Stimulated activated naive B cell treated with anti-CD40 and anti-IgM and Interleukin-4, amounts not matched to agents 10 μg/mL and 1 μg/mL and 100 μg/mL, for 72 hours (primary cell): ENCODE measurements at regions not wholly inside any gene's neighbourhood (a gene's known extent, or its start where the extent isn't known, plus 50 kb on each side); places are given as distances from the start of the nearest gene placed in this dataset.

Experiments
- ATAC-seq, 2 donors: fragments of 150-1000 bp; cut with Tn5 transposase; replicated peaks; 2 replicates each; pipeline ENCODE4 v1.10.0; 2021; ENCODE audit warnings: moderate library complexity in 1 of 2
- DNase-seq: peaks from one replicate; pipeline ENCODE4 v3.0.0; 2021
- H3K27ac Mint-ChIP-seq: one replicate; pipeline ENCODE4 v1.8.0; 2022; ENCODE audit warnings: mild to moderate bottlenecking, mixed read lengths
- H3K27me3 Mint-ChIP-seq, 2 donors: one replicate each; pipeline ENCODE4 v1.8.0; 2022; ENCODE audit warnings: mixed read lengths in 2 of 2
- H3K36me3 Mint-ChIP-seq, 2 donors: one replicate each; pipeline ENCODE4 v1.8.0; 2022; ENCODE audit warnings: mixed read lengths in 2 of 2, mild to moderate bottlenecking in 1 of 2
- H3K4me1 Mint-ChIP-seq, 2 donors: one replicate each; pipeline ENCODE4 v1.8.0; 2022; ENCODE audit warnings: mixed read lengths in 2 of 2, mild to moderate bottlenecking in 1 of 2
- H3K4me3 Mint-ChIP-seq, 2 donors: one replicate each; pipeline ENCODE4 v1.8.0; 2022; ENCODE audit warnings: mild to moderate bottlenecking in 2 of 2, mixed read lengths in 2 of 2, moderate library complexity in 1 of 2
- H3K9me3 Mint-ChIP-seq, 2 donors: one replicate each; pipeline ENCODE4 v1.8.0; 2022; ENCODE audit warnings: mixed read lengths in 2 of 2, mild to moderate bottlenecking in 1 of 2

DNA sequence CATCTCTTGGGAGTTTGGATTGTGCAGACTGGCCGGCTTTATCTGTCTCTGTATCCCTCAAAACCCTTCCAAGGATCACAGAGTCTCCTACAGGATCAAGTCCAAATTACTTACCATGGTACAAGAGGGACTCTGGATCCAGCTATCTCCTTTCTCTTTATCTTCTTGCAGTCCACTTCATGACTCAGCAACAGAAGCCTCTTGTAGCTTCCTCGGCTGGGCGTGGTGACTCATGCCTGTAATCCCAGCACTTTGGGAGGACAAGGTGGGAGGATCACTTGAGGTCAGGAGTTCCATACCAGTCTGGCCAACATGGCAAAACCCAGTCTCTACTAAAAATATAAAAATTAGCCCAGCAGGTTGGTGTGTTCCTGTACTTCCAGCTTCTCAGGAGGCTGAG, 189.7 kb downstream of the BCAT1 start:
- DNase-seq (no peak), ATAC-seq (no peak)
- Mint-ChIP-seq H3K4me3 (no peak overlapping the region), H3K27ac (no peak overlapping the region), H3K36me3 (no peaks in the 10 kb centered on the region), H3K9me3 (no peaks in the 10 kb centered on the region), H3K4me1 (peaks cover 5 to 9% of the 10 kb centered on the region in 2 donors), H3K27me3 (peaks cover 0 to 4% of the 10 kb centered on the region in 2 donors)

- Mint-ChIP-seq H3K9me3 (no peaks in the 10 kb centered on the region), H3K27ac (no peak overlapping the region), H3K4me1 (peaks cover 11 to 27% of the 10 kb centered on the region in 2 donors), H3K36me3 (no peaks in the 10 kb centered on the region), H3K4me3 (no peak overlapping the region), H3K27me3 (peaks cover 4 to 8% of the 10 kb centered on the region in 2 donors)
- no peak for ATAC-seq
- DNase-seq = no peak
These were observed 192.3 kb downstream of the BCAT1 start for GRCh38 chr12:24756479-24757024.

DNA sequence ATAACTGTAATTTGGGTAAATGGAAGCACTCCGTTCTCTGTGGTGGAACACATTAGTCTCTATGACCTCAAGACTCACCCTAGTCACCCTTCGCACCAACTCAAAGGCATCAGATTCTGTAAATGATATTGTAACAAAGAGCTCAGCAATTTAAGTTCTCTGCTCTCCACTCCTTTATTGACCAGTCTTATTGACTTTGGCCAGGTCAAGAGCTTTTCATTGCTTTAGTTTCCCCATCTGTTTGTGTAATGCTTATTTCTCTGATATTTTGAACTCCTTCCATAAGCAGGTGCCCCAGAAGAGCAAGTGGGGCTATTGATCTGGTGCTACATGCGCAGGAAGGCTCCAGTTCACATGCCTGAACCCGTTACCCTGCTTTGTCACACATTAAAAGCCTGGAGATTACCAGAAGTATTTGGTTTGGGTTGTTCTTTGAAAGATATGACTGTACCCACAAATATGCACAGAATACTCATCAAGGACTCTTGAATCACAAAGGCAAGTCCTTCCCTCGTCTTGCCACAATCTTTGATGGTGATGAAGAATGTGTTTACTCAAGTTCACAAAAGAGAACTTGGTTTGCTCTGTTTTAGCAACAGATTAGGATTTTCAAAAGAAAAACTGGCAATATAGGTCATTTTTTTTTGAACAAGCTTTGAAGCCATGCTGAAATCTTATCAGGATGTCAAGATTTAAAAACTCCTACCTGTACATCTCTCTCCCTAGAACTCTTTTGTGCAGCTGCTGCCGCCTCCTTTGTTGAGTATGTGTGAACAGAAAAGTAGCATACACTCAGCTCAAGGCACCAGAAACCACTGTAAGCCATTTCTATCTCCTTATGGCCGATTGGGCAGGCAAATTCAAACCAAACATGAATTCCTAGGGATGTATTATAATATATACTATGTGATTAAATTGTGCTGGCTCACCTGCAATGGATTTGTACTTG, 193.9 kb downstream of the BCAT1 start:
- ATAC-seq = no peak

GRCh38 chr12:24752763-24753462, 196.0 kb downstream of the BCAT1 start:
- Mint-ChIP-seq H3K4me1 (peaks cover 19 to 41% of the 10 kb centered on the region in 2 donors), H3K27ac (no peak overlapping the region), H3K9me3 (no peaks in the 10 kb centered on the region), H3K4me3 (no peak overlapping the region), H3K27me3 (peaks cover 4 to 8% of the 10 kb centered on the region in 2 donors), H3K36me3 (no peaks in the 10 kb centered on the region)
- DNase-seq = no peak
- no peak for ATAC-seq

More for the DNA sequence above, 193.9 kb downstream of the BCAT1 start:
- H3K4me3 Mint-ChIP-seq = no peak overlapping the region
- no peaks in the 10 kb centered on the region for H3K9me3 Mint-ChIP-seq
- no peak overlapping the region for H3K27ac Mint-ChIP-seq
- DNase-seq = no peak
- H3K36me3 Mint-ChIP-seq = no peaks in the 10 kb centered on the region
- H3K27me3 Mint-ChIP-seq = peaks cover 4 to 8% of the 10 kb centered on the region in 2 donors
- peaks cover 19 to 41% of the 10 kb centered on the region in 2 donors for H3K4me1 Mint-ChIP-seq

- Mint-ChIP-seq H3K4me3 (no peak overlapping the region), H3K9me3 (no peaks in the 10 kb centered on the region), H3K36me3 (no peaks in the 10 kb centered on the region), H3K27me3 (peaks cover 4 to 8% of the 10 kb centered on the region in 2 donors), H3K27ac (no peak overlapping the region), H3K4me1 (peaks cover 19 to 41% of the 10 kb centered on the region in 2 donors)
- ATAC-seq (peak; percentile 27 to 42), DNase-seq (no peak)
These were observed 197.7 kb downstream of the BCAT1 start for GRCh38 chr12:24751181-24751580.

- no peak for ATAC-seq
- H3K27ac Mint-ChIP-seq = no peak overlapping the region
- H3K4me1 Mint-ChIP-seq = peaks cover 19 to 41% of the 10 kb centered on the region in 2 donors
- no peaks in the 10 kb centered on the region for H3K9me3 Mint-ChIP-seq
- peaks cover 0 to 8% of the 10 kb centered on the region in 2 donors for H3K27me3 Mint-ChIP-seq
- no peaks in the 10 kb centered on the region for H3K36me3 Mint-ChIP-seq
- H3K4me3 Mint-ChIP-seq = no peak overlapping the region
- DNase-seq = no peak
These were observed 198.6 kb downstream of the BCAT1 start for GRCh38 chr12:24750263-24750662.

- ATAC-seq (no peak), DNase-seq (no peak)
- no peaks in the 10 kb centered on the region for H3K36me3 Mint-ChIP-seq
- H3K27me3 Mint-ChIP-seq = peaks cover 0 to 8% of the 10 kb centered on the region in 2 donors
- H3K4me3 Mint-ChIP-seq = no peak overlapping the region
- no peaks in the 10 kb centered on the region for H3K9me3 Mint-ChIP-seq
- H3K27ac Mint-ChIP-seq = no peak overlapping the region
- H3K4me1 Mint-ChIP-seq = peaks cover 14 to 35% of the 10 kb centered on the region in 2 donors
These were observed 199.7 kb downstream of the BCAT1 start for GRCh38 chr12:24749171-24749570.

DNA sequence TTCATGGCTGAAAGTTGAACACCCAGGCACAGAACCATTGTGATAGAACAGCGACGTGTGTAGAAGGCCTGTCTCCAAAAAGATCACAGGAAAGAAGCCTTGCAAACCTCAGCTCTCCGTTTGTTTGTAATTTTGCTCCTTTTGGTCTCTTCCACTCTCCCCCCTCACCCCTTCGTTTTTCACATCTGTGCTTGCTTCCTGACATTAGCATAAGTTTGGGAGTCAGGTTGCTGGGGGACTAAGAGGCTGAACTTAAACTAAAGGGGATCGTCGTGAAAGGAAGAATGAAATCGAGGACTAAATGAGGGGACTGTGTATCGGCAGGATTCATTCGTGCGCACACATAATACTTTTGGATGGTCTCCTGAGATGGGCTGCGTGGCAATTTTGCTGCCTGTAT, 200.6 kb downstream of the BCAT1 start:
- Mint-ChIP-seq H3K9me3 (no peaks in the 10 kb centered on the region), H3K4me3 (no peak overlapping the region)

GRCh38 chr12:24746864-24747263, 202.0 kb downstream of the BCAT1 start:
- H3K4me1 Mint-ChIP-seq = peaks cover 20 to 40% of the 10 kb centered on the region in 2 donors
- no peaks in the 10 kb centered on the region for H3K27me3 Mint-ChIP-seq
- no peak overlapping the region for H3K4me3 Mint-ChIP-seq
- DNase-seq (no peak), ATAC-seq (no peak)
- H3K36me3 Mint-ChIP-seq = no peaks in the 10 kb centered on the region
- no peak overlapping the region for H3K27ac Mint-ChIP-seq
- H3K9me3 Mint-ChIP-seq = no peaks in the 10 kb centered on the region

More for the DNA sequence above, 200.6 kb downstream of the BCAT1 start:
- ATAC-seq (no peak), DNase-seq (no peak)
- H3K36me3 Mint-ChIP-seq = no peaks in the 10 kb centered on the region
- H3K4me1 Mint-ChIP-seq = peaks cover 13 to 37% of the 10 kb centered on the region in 2 donors
- peaks cover 0 to 8% of the 10 kb centered on the region in 2 donors for H3K27me3 Mint-ChIP-seq
- H3K27ac Mint-ChIP-seq = no peak overlapping the region

DNA sequence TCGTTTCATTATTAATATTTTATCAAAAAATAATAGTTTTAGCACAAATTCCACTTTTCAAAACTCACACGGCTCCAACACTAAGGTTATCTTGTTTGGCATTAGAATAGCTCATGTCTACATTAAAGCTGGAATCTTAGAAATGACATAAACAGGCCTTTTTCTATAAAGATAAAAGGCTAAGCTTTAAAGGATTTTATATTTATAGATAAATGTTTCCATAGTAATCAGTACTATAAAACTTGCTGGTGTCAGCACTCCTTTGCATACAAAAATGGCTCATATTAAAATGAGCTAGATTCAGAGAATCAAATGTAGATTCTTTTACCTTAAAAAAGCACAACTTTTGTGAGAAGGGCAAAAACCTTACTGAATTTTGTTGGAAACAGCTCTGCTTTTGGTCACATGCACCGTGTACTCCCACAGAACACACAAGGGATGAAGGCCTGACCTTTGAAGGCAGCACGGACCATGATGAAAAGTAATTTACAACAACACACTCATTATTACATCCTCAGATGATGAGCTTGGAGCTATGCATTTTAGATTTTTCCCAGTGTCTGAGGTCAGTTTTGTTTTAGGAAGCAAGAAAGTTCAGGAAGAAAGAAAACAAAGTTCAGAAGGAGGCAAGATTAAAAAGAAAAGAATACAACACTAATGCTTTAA, 202.8 kb downstream of the BCAT1 start:
- no peak for DNase-seq
- H3K4me1 Mint-ChIP-seq = peaks cover 18 to 40% of the 10 kb centered on the region in 2 donors

DNA sequence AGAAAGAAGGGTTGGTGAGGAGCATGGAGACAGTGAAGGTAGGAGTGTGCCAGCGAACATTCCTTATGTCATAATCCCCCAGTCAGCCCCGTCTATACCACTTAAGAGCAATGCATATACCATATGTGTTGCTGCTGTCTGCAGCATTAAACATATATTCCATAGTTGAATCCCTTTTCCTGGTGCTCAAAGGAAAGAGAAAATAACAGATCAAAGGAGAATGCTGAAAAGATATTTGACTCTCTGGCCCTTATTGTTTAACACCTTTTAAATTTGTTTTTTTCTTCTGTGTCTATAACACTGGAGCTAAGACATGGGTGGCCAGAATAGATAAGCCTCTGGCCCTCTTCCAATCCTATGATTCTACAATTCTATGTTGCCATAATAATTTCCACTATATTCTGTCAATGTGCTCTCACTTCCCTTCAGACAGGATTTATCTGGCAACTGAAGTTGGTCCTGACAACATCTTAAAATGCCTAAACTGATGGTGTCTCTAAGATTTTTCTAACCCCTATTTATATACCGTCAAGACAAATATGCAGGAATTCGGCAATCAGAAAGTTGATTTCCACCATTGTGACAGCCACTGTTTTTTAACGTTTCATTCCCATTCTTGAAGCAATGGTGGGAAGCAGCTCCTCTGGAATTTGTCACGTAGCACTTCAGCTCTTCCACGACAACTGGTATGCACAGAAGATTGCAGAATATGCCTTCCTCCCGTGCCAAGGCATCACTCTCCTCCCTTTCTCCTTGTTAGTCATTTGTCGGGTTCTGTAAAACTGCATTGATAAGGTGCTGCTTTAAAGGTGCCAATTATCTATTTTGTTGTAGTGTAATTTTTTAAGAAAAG, 204.7 kb downstream of the BCAT1 start:
- Mint-ChIP-seq H3K4me3 (no peak overlapping the region), H3K27ac (no peak overlapping the region), H3K9me3 (no peaks in the 10 kb centered on the region), H3K36me3 (peaks cover 0 to 2% of the 10 kb centered on the region in 2 donors), H3K27me3 (no peaks in the 10 kb centered on the region), H3K4me1 (peaks cover 18 to 41% of the 10 kb centered on the region in 2 donors)
- ATAC-seq = no peak
- no peak for DNase-seq

More for the DNA sequence above, 202.8 kb downstream of the BCAT1 start:
- Mint-ChIP-seq H3K36me3 (peaks cover 0 to under 1% of the 10 kb centered on the region in 2 donors), H3K27ac (no peak overlapping the region), H3K27me3 (no peaks in the 10 kb centered on the region), H3K4me3 (no peak overlapping the region), H3K9me3 (no peaks in the 10 kb centered on the region)
- no peak for ATAC-seq

DNA sequence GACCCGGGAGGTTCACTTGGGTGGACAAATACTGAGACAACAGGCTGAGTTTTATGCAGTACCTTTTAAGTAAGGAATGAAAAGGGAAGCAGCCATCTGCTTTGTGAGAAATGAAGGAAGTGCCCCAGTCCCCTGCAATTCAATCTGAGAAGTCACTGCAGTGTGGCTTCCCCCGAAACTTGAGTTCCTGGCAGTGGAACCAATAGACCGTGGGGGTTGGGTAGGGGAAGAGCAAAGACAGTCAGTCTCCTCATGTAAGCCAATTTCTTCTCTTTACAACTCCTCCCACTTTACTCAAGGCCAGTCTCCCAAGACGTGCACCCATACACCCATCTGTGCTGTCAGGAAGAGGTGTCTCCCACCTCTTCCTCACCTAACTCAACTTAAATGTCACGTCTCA, 206.5 kb downstream of the BCAT1 start:
- peaks cover 0 to 2% of the 10 kb centered on the region in 2 donors for H3K36me3 Mint-ChIP-seq
- ATAC-seq (peak; percentile 95 to 99), DNase-seq (peak; percentile 76)
- H3K4me3 Mint-ChIP-seq = peak overlapping the region in 1 of 2 donors; percentile 10
- H3K27me3 Mint-ChIP-seq = no peaks in the 10 kb centered on the region
- peak overlapping the region; percentile 68 for H3K27ac Mint-ChIP-seq
- peaks cover 24 to 47% of the 10 kb centered on the region in 2 donors for H3K4me1 Mint-ChIP-seq
- no peaks in the 10 kb centered on the region for H3K9me3 Mint-ChIP-seq

- no peaks in the 10 kb centered on the region for H3K9me3 Mint-ChIP-seq
- DNase-seq (peak; percentile 13), ATAC-seq (peak; percentile 45 to 66)
- H3K27ac Mint-ChIP-seq = peak overlapping the region; percentile 31
- H3K4me1 Mint-ChIP-seq = peaks cover 28 to 59% of the 10 kb centered on the region in 2 donors
- no peaks in the 10 kb centered on the region for H3K27me3 Mint-ChIP-seq
- H3K36me3 Mint-ChIP-seq = peaks cover 0 to 2% of the 10 kb centered on the region in 2 donors
- peak overlapping the region in 1 of 2 donors; percentile 43 for H3K4me3 Mint-ChIP-seq
These were observed 207.7 kb downstream of the BCAT1 start for GRCh38 chr12:24741216-24741615.
